Smooth muscle cell (in vitro differentiated cells): ENCODE measurements at regions not wholly inside any gene's neighbourhood (a gene's known extent, or its start where the extent isn't known, plus 50 kb on each side); places are given as distances from the start of the nearest gene placed in this dataset.

Experiments used
- DNase-seq: peaks from one replicate; lab custom pipeline; 2025; ENCODE audit not compliant: unreplicated experiment; lab: John Stamatoyannopoulos, UW
- H2AFZ ChIP-seq: fragments of 200-600 bp; sonication (generic); 2 replicates; pipeline ENCODE4 v1.6.0; 2016; ENCODE audit warnings: antibody characterized with exemption, low read depth, mild to moderate bottlenecking
- H3F3A ChIP-seq: fragments of 200-600 bp; sonication (generic); 2 replicates; pipeline ENCODE4 v1.6.0; 2017; ENCODE audit warnings: antibody characterized with exemption, low read depth
- H3K27ac ChIP-seq: fragments of 200-600 bp; sonication (generic); 2 replicates; pipeline ENCODE4 v1.5.1; 2016; ENCODE audit warnings: low read depth, mild to moderate bottlenecking
- H3K27me3 ChIP-seq: fragments of 200-600 bp; sonication (generic); 2 replicates; pipeline ENCODE4 v1.6.1; 2016; ENCODE audit warnings: low read depth, mild to moderate bottlenecking
- H3K36me3 ChIP-seq: fragments of 200-600 bp; sonication (generic); 2 replicates; pipeline ENCODE4 v1.5.1; 2016; ENCODE audit warnings: low read depth
- H3K4me1 ChIP-seq: fragments of 200-600 bp; sonication (generic); 2 replicates; pipeline ENCODE4 v1.5.1; 2016; ENCODE audit warnings: low read depth
- H3K4me2 ChIP-seq: fragments of 200-600 bp; sonication (generic); 2 replicates; pipeline ENCODE4 v1.6.0; 2016; ENCODE audit warnings: mild to moderate bottlenecking
- H3K4me3 ChIP-seq: fragments of 200-600 bp; sonication (generic); 2 replicates; pipeline ENCODE4 v1.5.1; 2016; ENCODE audit warnings: mild to moderate bottlenecking
- H3K79me2 ChIP-seq: fragments of 200-600 bp; sonication (generic); 2 replicates; pipeline ENCODE4 v1.6.0; 2016; ENCODE audit warnings: low read depth, mild to moderate bottlenecking
- H3K9ac ChIP-seq: fragments of 200-600 bp; sonication (generic); 2 replicates; pipeline ENCODE4 v1.6.0; 2016; ENCODE audit warnings: low read depth
- H3K9me3 ChIP-seq: fragments of 200-600 bp; sonication (generic); replicated peaks from 2 replicates; pipeline ENCODE4 v1.5.1; 2016; ENCODE audit warnings: low read depth
- H4K20me1 ChIP-seq: fragments of 200-600 bp; sonication (generic); 2 replicates; pipeline ENCODE4 v1.6.0; 2016; ENCODE audit warnings: low read depth
- CTCF ChIP-seq: fragments of 200-600 bp; sonication (generic); IDR thresholded peaks from 2 replicates; pipeline ENCODE4 v1.5.1; 2017; ENCODE audit warnings: borderline replicate concordance, mild to moderate bottlenecking, antibody characterized with exemption; ENCODE audit not compliant: insufficient read depth, poor library complexity, severe bottlenecking
- WGBS: methylation state at CpG from one replicate; pipeline ENCODE4 v1.1.7; 2016; ENCODE audit warnings: low lambda C conversion rate; 5-methylcytosine and 5-hydroxymethylcytosine counted together

- no peak for DNase-seq
- WGBS, result 90% methylated on average over 3 of the region's 3 CpGs
- H3K27me3 ChIP-seq, result no peaks in the 10 kb centered on the region
- H3K4me2 ChIP-seq, result no peak overlapping the region
- no peaks in the 10 kb centered on the region for H3K36me3 ChIP-seq
- no peak overlapping the region for H2AFZ ChIP-seq
- no peaks in the 10 kb centered on the region for H3K9me3 ChIP-seq
- H4K20me1 ChIP-seq, result no peaks in the 10 kb centered on the region
- H3K79me2 ChIP-seq, result no peaks in the 10 kb centered on the region
- no peaks in the 10 kb centered on the region for H3F3A ChIP-seq
- no peak overlapping the region for H3K9ac ChIP-seq
- H3K4me3 ChIP-seq, result no peak overlapping the region
- no peaks in the 10 kb centered on the region for H3K4me1 ChIP-seq
- no peak for TF ChIP-seq CTCF
- no peak overlapping the region for H3K27ac ChIP-seq
Measured at GRCh38 chr2:22634167-22634566, 750.8 kb upstream of the KLHL29 start.

GRCh38 chr2:22656426-22656825, 728.6 kb upstream of the KLHL29 start:
- H3K9ac ChIP-seq, result no peak overlapping the region
- no peak for DNase-seq
- 100% methylated on average over 1 of the region's 1 CpG for WGBS
- no peaks in the 10 kb centered on the region for H3K79me2 ChIP-seq
- H3K9me3 ChIP-seq, result no peaks in the 10 kb centered on the region
- TF ChIP-seq CTCF, result no peak
- H3K4me1 ChIP-seq, result no peaks in the 10 kb centered on the region
- no peaks in the 10 kb centered on the region for H3F3A ChIP-seq
- no peaks in the 10 kb centered on the region for H3K27me3 ChIP-seq
- H4K20me1 ChIP-seq, result no peaks in the 10 kb centered on the region
- H3K4me3 ChIP-seq, result no peak overlapping the region
- no peak overlapping the region for H2AFZ ChIP-seq
- no peaks in the 10 kb centered on the region for H3K36me3 ChIP-seq
- no peak overlapping the region for H3K27ac ChIP-seq
- no peak overlapping the region for H3K4me2 ChIP-seq

- Histone ChIP-seq H4K20me1 (no peaks in the 10 kb centered on the region), H2AFZ (no peak overlapping the region), H3K4me1 (no peaks in the 10 kb centered on the region), H3K4me2 (no peak overlapping the region), H3K79me2 (no peaks in the 10 kb centered on the region), H3K9ac (no peak overlapping the region), H3K9me3 (no peaks in the 10 kb centered on the region), H3F3A (no peaks in the 10 kb centered on the region), H3K4me3 (no peak overlapping the region), H3K27ac (no peak overlapping the region), H3K27me3 (no peaks in the 10 kb centered on the region), H3K36me3 (no peaks in the 10 kb centered on the region)
- no peak for DNase-seq
- TF ChIP-seq CTCF, result no peak
- 89% methylated on average over 6 of the region's 6 CpGs for WGBS
Measured at GRCh38 chr2:22673529-22673928, 711.5 kb upstream of the KLHL29 start.

- Histone ChIP-seq H3K9me3 (no peaks in the 10 kb centered on the region), H3K36me3 (no peaks in the 10 kb centered on the region), H3K4me3 (no peak overlapping the region), H3K27ac (no peak overlapping the region), H2AFZ (no peak overlapping the region), H3K4me1 (no peaks in the 10 kb centered on the region), H4K20me1 (no peaks in the 10 kb centered on the region), H3K27me3 (no peaks in the 10 kb centered on the region), H3K4me2 (no peak overlapping the region), H3K9ac (no peak overlapping the region), H3K79me2 (no peaks in the 10 kb centered on the region), H3F3A (no peaks in the 10 kb centered on the region)
- TF ChIP-seq CTCF, result no peak
- 88% methylated on average over 1 of the region's 1 CpG for WGBS
- no peak for DNase-seq
Measured at GRCh38 chr2:22683914-22684313, 701.1 kb upstream of the KLHL29 start.
